Breast epithelium (tissue), 4 donors: ENCODE measurements at regions not wholly inside any gene's neighbourhood (a gene's known extent, or its start where the extent isn't known, plus 50 kb on each side); places are given as distances from the start of the nearest gene placed in this dataset.

Experiments
- DNase-seq, 2 donors: peaks; one replicate each; pipeline ENCODE4 v3.0.0-alpha.2; 2019; ENCODE audit warnings: low spot score in 2 of 2
- H3K27ac ChIP-seq, 2 donors: fragments of 200-600 bp; sonication (generic) in 1 of 2; one replicate each; pipeline ENCODE4 v1.5.1; 2016 to 2019; ENCODE audit warnings: mild to moderate bottlenecking in 1 of 2
- H3K27me3 ChIP-seq, 2 donors: fragments of 200-600 bp; sonication (generic) in 1 of 2; one replicate each; pipeline versions ENCODE4 v1.5.1 to v1.6.0; 2017 to 2019; ENCODE audit warnings: control low read depth in 1 of 2, mild to moderate bottlenecking in 1 of 2
- H3K36me3 ChIP-seq: fragments of 200-600 bp; one replicate; pipeline ENCODE4 v1.5.1; 2019
- H3K4me1 ChIP-seq, 2 donors: fragments of 200-600 bp; sonication (generic); one replicate each; pipeline ENCODE4 v1.5.1; 2016 to 2019; ENCODE audit warnings: control low read depth in 1 of 2
- H3K4me3 ChIP-seq, 3 donors: fragments of 200-600 bp; sonication (generic); 1 replicate in 2 of 3; 2 replicates in 1 of 3; pipeline ENCODE4 v1.5.1; 2016 to 2019; ENCODE audit warnings: mild to moderate bottlenecking in 3 of 3, moderate library complexity in 2 of 3
- H3K9me3 ChIP-seq, 2 donors: fragments of 200-600 bp; sonication (generic) in 1 of 2; one replicate each; pipeline ENCODE4 v1.5.1; 2016 to 2019; ENCODE audit warnings: control low read depth in 1 of 2
- POLR2A ChIP-seq: fragments of 450-650 bp; IDR thresholded peaks from one replicate; pipeline ENCODE4 v1.6.1; 2016; ENCODE audit warnings: antibody characterized with exemption, mild to moderate bottlenecking, moderate library complexity
- POLR2AphosphoS5 ChIP-seq, 3 donors: sonication (generic); formaldehyde crosslinking; IDR thresholded peaks; one replicate each; pipeline ENCODE4 v1.6.1; 2017; ENCODE audit warnings: antibody characterized with exemption in 3 of 3
- intact Hi-C: fragments of 100-400 bp; cut with DNase I; formaldehyde crosslinking; loops from one replicate; pipeline ENCODE4 v1.15.1; 2023; ENCODE audit warnings: low total_unique reads
- TF ChIP-seq, protein P1 (sequence below), 3 donors: fragments of 450-650 bp; IDR thresholded peaks; one replicate each; pipeline ENCODE4 v1.5.1; 2016 to 2017; ENCODE audit warnings: antibody characterized with exemption in 3 of 3, mild to moderate bottlenecking in 3 of 3, moderate library complexity in 3 of 3

DNA sequence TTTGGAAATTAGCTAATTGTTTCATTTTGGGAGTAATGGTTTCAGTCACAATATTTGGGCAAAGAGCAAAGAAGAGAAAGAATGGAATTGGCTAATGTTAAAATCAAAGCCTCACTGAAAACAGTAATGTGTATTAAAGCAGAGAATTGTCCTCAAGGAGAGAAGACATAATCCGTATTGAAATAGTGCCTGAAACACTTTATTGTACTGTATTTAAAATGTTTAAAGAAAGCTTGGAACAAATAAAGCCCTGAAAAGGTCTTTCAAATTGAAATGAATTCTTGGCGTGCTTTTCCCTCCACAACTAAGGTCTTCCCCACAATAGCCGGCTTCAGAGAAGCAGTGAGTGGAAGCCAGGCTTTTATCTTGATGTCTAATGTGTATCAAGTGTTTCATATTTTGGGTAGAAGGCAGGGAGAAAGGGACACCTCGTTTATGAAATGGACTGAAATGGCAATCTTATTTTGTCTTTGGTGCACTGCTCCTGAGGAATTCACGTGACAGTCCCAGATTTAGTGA is 212.9 kb upstream of the CRY1 start:
- Histone ChIP-seq H3K9me3 (no peaks in the 10 kb centered on the region), H3K4me3 (no peak overlapping the region), H3K27ac (no peak overlapping the region), H3K27me3 (peaks cover 0 to 10% of the 10 kb centered on the region in 2 donors), H3K36me3 (no peaks in the 10 kb centered on the region), H3K4me1 (no peaks in the 10 kb centered on the region)
- TF ChIP-seq POLR2AphosphoS5 (IDR thresholded peaks at IDR 0.05) = no peak
- TF ChIP-seq POLR2A = no peak
- TF ChIP-seq, protein P1, sequence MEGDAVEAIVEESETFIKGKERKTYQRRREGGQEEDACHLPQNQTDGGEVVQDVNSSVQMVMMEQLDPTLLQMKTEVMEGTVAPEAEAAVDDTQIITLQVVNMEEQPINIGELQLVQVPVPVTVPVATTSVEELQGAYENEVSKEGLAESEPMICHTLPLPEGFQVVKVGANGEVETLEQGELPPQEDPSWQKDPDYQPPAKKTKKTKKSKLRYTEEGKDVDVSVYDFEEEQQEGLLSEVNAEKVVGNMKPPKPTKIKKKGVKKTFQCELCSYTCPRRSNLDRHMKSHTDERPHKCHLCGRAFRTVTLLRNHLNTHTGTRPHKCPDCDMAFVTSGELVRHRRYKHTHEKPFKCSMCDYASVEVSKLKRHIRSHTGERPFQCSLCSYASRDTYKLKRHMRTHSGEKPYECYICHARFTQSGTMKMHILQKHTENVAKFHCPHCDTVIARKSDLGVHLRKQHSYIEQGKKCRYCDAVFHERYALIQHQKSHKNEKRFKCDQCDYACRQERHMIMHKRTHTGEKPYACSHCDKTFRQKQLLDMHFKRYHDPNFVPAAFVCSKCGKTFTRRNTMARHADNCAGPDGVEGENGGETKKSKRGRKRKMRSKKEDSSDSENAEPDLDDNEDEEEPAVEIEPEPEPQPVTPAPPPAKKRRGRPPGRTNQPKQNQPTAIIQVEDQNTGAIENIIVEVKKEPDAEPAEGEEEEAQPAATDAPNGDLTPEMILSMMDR (IDR thresholded peaks at IDR 0.05) = no peak
- no peak for DNase-seq
- intact Hi-C loops = no loop called here

DNA sequence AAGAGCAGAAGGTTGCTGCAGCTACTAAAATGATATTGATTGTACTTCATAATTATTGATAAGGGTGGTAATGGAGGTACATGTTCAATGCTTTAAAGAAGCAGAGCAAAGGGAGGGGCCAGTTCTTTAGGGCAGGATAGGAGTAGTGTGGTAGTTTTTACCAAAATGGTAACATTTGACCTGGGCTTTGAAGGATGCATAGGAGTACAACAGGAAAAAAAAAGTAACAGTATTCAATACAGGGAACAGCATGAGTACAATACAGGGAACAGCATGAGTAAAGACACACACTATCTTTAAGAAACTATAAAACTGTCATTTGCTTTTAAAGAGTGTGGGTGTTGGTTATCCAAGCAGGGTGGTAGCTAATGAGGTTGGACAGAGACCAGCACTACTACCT is 215.0 kb upstream of the CRY1 start:
- H3K27me3 ChIP-seq = peaks cover 0 to 10% of the 10 kb centered on the region in 2 donors
- H3K27ac ChIP-seq = no peak overlapping the region
- intact Hi-C loops = no loop called here
- H3K9me3 ChIP-seq = no peaks in the 10 kb centered on the region
- DNase-seq = no peak
- no peak overlapping the region for H3K4me3 ChIP-seq
- TF ChIP-seq POLR2AphosphoS5 (IDR thresholded peaks at IDR 0.05) = no peak
- no peak for TF ChIP-seq POLR2A
- H3K36me3 ChIP-seq = no peaks in the 10 kb centered on the region
- H3K4me1 ChIP-seq = no peaks in the 10 kb centered on the region

DNA sequence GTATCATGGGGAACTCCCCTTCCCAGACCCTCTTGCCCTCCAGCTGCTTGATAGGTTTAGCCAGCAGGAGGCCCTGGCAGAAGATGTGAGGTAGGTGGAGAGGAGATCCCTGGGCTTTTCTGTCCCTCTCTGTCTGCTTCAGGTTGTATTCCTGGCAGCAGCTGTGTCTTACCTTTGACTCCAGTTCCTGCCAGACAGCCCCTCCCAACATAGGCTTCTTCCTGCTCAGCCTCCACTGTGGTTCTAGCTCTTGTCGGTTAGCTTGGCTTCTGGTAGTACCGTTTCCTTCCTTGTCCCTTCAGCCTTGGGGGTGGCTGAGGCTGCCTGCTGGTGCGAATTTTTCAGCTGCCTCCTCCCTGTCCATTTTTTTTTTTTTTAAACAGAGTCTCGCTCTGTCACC is 215.7 kb upstream of the CRY1 start:
- no peak for DNase-seq
- Histone ChIP-seq H3K27ac (no peak overlapping the region), H3K36me3 (no peaks in the 10 kb centered on the region), H3K27me3 (peaks cover 0 to 10% of the 10 kb centered on the region in 2 donors), H3K9me3 (no peaks in the 10 kb centered on the region), H3K4me1 (no peaks in the 10 kb centered on the region), H3K4me3 (no peak overlapping the region)
- TF ChIP-seq, protein P1 (IDR thresholded peaks at IDR 0.05) = no peak
- TF ChIP-seq POLR2A (no peak), POLR2AphosphoS5 (IDR thresholded peaks at IDR 0.05) (no peak)
- intact Hi-C loops = no loop called here

DNA sequence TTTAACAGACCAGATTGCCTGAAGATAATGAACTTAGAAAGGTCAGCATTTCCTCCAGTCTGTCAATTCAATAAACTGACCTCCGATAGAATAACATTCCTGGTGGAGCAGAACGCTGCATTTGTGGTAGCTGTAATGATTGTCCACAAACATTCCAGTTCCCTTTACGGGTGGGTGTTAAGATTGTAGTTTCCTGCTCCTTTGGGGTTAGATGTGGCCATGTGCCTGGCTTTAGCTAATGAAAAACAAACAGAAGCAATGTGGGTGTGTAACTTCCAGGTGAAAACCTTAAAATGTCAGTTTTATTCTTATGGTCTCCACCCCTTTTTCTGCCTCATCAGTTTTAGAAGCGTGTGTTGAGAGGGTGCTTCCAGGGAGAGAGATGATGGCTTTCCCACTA is 217.3 kb upstream of the CRY1 start:
- Histone ChIP-seq H3K36me3 (no peaks in the 10 kb centered on the region), H3K9me3 (no peaks in the 10 kb centered on the region), H3K4me3 (no peak overlapping the region), H3K27me3 (peaks cover 0 to 10% of the 10 kb centered on the region in 2 donors), H3K27ac (no peak overlapping the region), H3K4me1 (no peaks in the 10 kb centered on the region)
- intact Hi-C loops = no loop called here
- no peak for DNase-seq
- TF ChIP-seq, protein P1 (IDR thresholded peaks at IDR 0.05) = no peak
- no peak for TF ChIP-seq POLR2AphosphoS5 (IDR thresholded peaks at IDR 0.05)
- TF ChIP-seq POLR2A = no peak

DNA sequence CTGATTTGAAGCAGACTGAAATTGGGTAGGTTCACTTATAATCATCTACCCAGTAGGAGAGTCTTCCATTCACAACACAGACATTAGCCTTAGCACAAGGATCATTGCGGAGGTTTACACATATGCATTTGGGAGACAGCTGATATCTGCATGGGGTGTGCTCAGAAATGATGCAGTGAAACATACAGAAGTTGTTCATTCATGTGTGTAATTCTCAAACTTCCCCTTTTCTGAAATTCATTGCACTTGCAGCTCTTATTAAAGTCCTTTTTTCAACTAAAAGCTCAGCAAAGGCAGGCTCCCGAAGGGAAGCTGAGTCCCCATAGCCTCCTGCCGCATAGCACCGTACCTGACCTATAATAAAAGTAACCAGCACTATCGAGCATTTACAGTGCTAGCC is 218.3 kb upstream of the CRY1 start:
- Histone ChIP-seq H3K9me3 (no peaks in the 10 kb centered on the region), H3K27me3 (peaks cover 0 to 5% of the 10 kb centered on the region in 2 donors), H3K4me3 (no peak overlapping the region), H3K36me3 (no peaks in the 10 kb centered on the region), H3K27ac (no peak overlapping the region), H3K4me1 (no peaks in the 10 kb centered on the region)
- DNase-seq = no peak
- intact Hi-C loops = no loop called here
- TF ChIP-seq POLR2AphosphoS5 (IDR thresholded peaks at IDR 0.05) (no peak), POLR2A (no peak)
- TF ChIP-seq, protein P1 (IDR thresholded peaks at IDR 0.05) = no peak
